GM18858 (cell line): ENCODE measurements at regions not wholly inside any gene's neighbourhood (a gene's known extent, or its start where the extent isn't known, plus 50 kb on each side); places are given as distances from the start of the nearest gene placed in this dataset.
A peak's percentile ranks its signal among the peaks of the same experiment; 100 is the strongest.
"Not testable (repeated sequence)": the region's sequence is repeated elsewhere in the genome, so short reads cannot be mapped to it uniquely, and the experiment has no call there.

Experiments used
- ATAC-seq: cut with Tn5 transposase; IDR thresholded peaks from one replicate; pipeline ENCODE4 v1.9.1; 2021; ENCODE audit not compliant: unreplicated experiment

GRCh38 chr4:179165000-179165738 is 1722.9 kb upstream of the AGA start:
- ATAC-seq: no peak

- no peak for ATAC-seq
Measured at GRCh38 chr4:179165862-179166261, 1723.6 kb upstream of the AGA start.

GRCh38 chr4:179170308-179170707 is 1728.1 kb upstream of the AGA start:
- ATAC-seq: not testable (repeated sequence)

GRCh38 chr4:179182741-179183140 is 1740.5 kb upstream of the AGA start:
- no peak for ATAC-seq

- no peak for ATAC-seq
Measured at GRCh38 chr4:179195887-179196286, 1753.7 kb upstream of the AGA start.

GRCh38 chr4:179196511-179196910 is 1754.3 kb upstream of the AGA start:
- ATAC-seq: no peak

GRCh38 chr4:179200681-179201080 is 1758.4 kb upstream of the AGA start:
- no peak for ATAC-seq

- ATAC-seq: no peak
Measured at GRCh38 chr4:179225594-179225993, 1783.4 kb upstream of the AGA start.

- ATAC-seq: no peak
Measured at GRCh38 chr4:179248821-179249220, 1806.6 kb upstream of the AGA start.

- no peak for ATAC-seq
Measured at GRCh38 chr4:179268791-179269190, 1826.6 kb upstream of the AGA start.

- ATAC-seq: no peak
Measured at GRCh38 chr4:179272282-179272681, 1830.0 kb upstream of the AGA start.

GRCh38 chr4:179278647-179279046 is 1836.4 kb upstream of the AGA start:
- no peak for ATAC-seq

- no peak for ATAC-seq
Measured at GRCh38 chr4:179285696-179286095, 1843.5 kb upstream of the AGA start.

GRCh38 chr4:179291657-179292056 is 1849.4 kb upstream of the AGA start:
- no peak for ATAC-seq

- no peak for ATAC-seq
Measured at GRCh38 chr4:179292468-179292867, 1850.2 kb upstream of the AGA start.

- ATAC-seq: peak; percentile 94
Measured at GRCh38 chr4:179307297-179308136, 1865.3 kb upstream of the AGA start.

GRCh38 chr4:179313823-179314222 is 1871.6 kb upstream of the AGA start:
- no peak for ATAC-seq

- no peak for ATAC-seq
Measured at GRCh38 chr4:179325181-179325580, 1882.9 kb upstream of the AGA start.

GRCh38 chr4:179328627-179329026 is 1886.4 kb upstream of the AGA start:
- ATAC-seq: no peak

GRCh38 chr4:179331362-179331761 is 1889.1 kb upstream of the AGA start:
- no peak for ATAC-seq

GRCh38 chr4:179344861-179345260 is 1902.6 kb upstream of the AGA start:
- no peak for ATAC-seq

GRCh38 chr4:179352221-179352620 is 1910.0 kb upstream of the AGA start:
- no peak for ATAC-seq
